ENCODE measurements at regions not wholly inside any gene's neighbourhood (a gene's known extent, or its start where the extent isn't known, plus 50 kb on each side); places are given as distances from the start of the nearest gene placed in this dataset.

DNA sequence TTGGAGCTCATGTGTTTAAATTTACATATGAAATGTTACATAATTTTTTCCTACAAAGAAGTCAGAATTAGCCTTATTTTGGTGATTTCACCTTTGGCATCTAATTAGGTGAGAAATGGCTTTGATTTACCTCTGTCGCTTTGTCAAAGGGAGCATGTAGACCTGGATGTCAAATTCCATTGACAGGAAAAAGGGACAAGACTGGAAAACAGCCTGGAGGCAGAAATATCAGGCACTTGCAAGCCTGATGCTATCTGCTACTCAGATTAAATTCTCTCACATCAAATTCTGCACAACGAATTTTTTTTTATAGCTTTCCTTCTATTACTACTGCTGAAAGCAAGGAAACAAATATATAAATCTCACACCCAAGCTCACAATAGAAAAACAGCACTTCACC, 54.1 kb upstream of the CTNND2 start:
- DNase-seq (ENCODE audit: low read depth) = no peak

GRCh38 chr5:11955331-11955730, 51.1 kb upstream of the CTNND2 start:
- H3K4me3 ChIP-seq (ENCODE audit: low read depth, low read length) = no peak overlapping the region
- peak; percentile 6 for DNase-seq (ENCODE audit: low read depth)

More for the DNA sequence above, 54.1 kb upstream of the CTNND2 start:
- H3K4me3 ChIP-seq (ENCODE audit: low read depth, low read length) = no peak overlapping the region

All from skeletal muscle cell (primary cell).